ENCODE measurements at regions not wholly inside any gene's neighbourhood (a gene's known extent, or its start where the extent isn't known, plus 50 kb on each side); places are given as distances from the start of the nearest gene placed in this dataset.

- TF ChIP-seq CTCF (IDR thresholded peaks at IDR 0.05) (no peak), POLR2AphosphoS5 (IDR thresholded peaks at IDR 0.05) (no peak), EP300 (IDR thresholded peaks at IDR 0.05) (no peak)
Measured at GRCh38 chr3:106281221-106281620, 412.4 kb upstream of the CBLB start.

Data from esophagus muscularis mucosa (tissue), 4 donors.